ENCODE measurements at regions not wholly inside any gene's neighbourhood (a gene's known extent, or its start where the extent isn't known, plus 50 kb on each side); places are given as distances from the start of the nearest gene placed in this dataset.
"Not testable (repeated sequence)": the region's sequence is repeated elsewhere in the genome, so short reads cannot be mapped to it uniquely, and the experiment has no call there.

DNA sequence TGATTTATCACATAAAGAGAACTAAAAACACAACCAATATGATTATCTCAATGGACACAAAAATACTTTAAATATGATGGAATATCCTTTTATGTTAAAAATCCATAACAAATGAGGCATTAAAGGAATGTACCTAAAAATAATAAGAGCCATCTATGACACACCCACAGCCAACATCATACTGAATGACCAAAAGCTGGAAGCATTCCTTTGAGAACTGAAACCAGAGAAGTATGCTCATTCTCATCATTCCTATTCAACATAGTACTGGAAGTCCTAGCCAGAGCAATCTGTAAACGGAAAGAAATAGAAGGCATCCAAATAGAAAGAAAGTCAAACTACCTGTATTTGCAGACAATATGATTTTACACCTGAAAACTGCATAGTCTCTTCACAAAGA, 671.0 kb downstream of the SLITRK1 start:
- DNase-seq = no peak

DNA sequence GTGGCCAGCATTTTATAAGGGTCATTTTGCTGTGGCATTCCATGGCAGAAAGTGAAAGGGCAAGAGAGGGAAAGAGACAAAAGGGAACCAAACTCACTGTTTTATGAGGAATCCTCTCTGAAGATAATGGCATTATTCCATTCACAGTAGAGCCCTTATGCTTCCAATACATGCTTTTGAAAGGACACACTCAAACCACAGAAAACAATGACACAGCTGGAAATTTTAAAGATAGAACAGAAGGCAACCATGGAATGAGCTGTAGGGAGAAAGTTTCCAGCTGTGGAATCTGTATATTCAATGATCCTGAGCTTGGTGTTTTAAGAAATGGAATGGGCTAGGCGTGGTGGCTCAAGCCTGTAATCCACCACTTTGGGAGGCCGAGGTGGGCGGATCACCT, 677.4 kb downstream of the SLITRK1 start:
- no peak for DNase-seq

DNA sequence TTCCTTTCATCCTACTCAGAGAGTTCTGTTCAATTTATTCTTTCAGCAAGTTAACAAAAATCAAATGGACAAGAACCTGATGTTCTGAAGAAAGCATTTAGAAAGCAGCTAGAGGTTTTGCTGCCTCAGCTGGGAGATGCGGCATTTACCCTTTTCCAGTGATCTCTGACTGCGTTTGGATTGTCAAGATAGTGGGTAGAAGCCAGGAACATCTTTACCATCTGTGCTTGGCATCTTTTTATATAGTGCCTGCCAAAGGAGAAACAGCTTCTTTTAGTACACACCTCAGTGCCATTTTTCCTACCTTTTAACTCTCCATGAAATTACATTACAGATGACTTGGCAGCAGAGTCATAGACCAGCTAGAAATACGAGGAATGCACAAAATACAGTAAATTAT, 680.8 kb downstream of the SLITRK1 start:
- DNase-seq = no peak

GRCh38 chr13:83197316-83197715, 685.0 kb downstream of the SLITRK1 start:
- DNase-seq = no peak

DNA sequence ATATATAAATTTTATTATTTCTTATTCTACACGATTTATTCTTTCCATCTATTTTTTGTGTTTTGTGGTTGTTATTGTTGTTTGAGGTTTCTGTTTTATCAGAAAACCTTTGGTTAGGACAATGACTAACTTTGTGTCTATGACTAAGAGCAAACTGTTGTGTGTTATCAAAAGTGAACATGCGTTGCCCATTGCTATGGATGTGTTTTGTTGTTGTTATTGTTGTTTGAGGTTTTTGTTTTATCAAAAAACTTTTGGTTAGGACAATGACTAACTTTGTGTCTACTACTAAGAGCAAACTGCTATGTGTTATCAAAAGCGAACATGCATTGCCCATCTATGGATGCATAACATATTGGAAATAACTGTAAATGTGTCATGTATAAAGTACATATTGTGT, 692.3 kb downstream of the SLITRK1 start:
- no peak for DNase-seq

DNA sequence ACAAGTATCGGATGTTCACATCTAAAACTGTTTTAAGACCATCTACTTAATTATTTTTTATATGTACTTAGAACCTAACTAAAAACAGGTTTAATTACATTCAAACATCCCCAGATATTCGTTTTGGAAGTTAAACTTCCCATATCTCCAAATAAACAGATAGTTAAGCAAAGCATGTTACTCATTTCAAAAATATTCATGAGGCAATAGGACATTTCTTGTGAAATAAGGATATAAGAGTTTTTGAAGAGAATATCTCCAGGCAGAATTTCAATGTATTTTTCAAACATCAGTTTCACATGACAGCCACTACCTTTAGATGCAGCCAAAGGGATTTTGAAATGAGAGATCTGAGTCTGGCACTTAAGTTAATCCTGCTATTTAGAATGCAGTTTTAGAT, 697.5 kb downstream of the SLITRK1 start:
- DNase-seq = no peak

- DNase-seq = no peak
Observed at GRCh38 chr13:83184150-83184475, 698.2 kb downstream of the SLITRK1 start.

GRCh38 chr13:83183439-83184149, 698.7 kb downstream of the SLITRK1 start:
- no peak for DNase-seq

DNA sequence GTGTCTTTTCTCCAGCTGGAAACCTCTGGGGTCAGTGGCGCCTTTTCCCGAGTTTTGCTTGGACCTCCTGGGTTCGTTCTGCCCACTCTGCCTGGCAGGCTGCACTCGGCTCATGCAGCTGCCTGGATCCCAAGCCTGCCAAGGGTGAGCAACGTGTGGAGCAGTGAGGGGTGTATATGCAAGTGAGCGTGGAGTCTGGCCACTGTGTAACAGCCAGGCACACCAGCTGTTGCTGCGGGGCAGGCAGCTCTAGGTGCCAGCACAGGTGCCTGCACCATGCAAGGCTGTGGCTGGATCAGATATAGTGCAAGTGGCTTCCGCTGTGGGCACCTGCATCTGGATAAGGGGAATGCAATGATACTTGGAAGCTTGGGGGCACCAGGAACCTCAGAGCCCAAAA, 699.4 kb downstream of the SLITRK1 start:
- no peak for DNase-seq

DNA sequence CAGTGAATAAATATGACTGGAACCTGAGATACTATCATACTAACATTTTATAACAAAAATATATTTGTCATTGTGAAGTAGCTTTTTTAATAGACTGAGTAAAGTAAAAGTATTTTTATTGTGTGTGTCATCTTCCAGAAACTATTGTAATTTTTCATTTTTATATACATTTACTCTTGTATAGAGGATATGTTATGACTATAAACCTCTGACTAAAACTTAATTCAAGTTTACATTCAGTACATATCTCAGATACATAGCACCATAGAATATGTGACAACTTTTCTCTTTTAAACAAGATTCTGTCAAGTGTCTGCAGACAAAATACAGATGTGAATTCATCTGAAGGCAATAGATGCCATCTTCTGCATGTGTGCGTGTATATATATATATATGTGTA, 704.3 kb downstream of the SLITRK1 start:
- no peak for DNase-seq

GRCh38 chr13:83168590-83168989, 713.7 kb downstream of the SLITRK1 start:
- DNase-seq = no peak

- DNase-seq = no peak
Observed at GRCh38 chr13:83167203-83167602, 715.1 kb downstream of the SLITRK1 start.

- DNase-seq = no peak
Observed at GRCh38 chr13:83166550-83166949, 715.7 kb downstream of the SLITRK1 start.

GRCh38 chr13:83162493-83162892, 719.8 kb downstream of the SLITRK1 start:
- DNase-seq = no peak

DNA sequence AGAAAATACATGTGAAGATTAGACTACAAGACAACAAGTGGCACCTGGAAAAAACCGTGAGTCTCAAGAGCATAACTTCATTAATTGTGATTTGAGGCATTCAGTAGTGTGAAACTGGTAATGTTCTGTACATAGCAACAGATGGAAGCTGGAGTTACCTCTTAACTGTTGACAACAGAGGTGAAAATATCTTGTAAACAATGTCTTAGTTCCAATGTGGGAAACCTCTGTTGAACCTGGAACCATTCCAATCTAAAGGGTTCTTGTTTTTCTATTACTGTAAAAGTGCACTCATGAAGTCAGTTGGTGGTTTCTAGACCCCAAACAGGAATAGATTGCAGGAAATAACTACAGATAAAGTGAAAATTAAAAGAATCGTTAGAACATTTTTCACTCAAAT, 728.4 kb downstream of the SLITRK1 start:
- DNase-seq = no peak

DNA sequence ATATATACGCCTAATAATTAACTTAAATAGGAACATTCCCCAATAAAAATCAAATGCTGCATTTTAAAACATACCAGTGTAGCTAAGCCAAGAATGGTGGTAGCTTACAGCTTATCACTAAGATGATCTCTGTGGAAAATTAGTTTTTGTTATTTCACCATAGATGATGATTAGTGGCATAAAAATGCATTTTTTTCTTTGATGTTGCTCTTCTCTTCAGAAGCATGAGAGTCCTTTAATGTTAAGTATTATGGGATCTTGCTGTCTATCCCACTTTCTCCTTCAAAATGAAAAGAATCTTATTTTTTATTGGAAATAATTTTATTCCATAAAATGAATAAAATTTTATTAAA, 731.0 kb downstream of the SLITRK1 start:
- DNase-seq = no peak

DNA sequence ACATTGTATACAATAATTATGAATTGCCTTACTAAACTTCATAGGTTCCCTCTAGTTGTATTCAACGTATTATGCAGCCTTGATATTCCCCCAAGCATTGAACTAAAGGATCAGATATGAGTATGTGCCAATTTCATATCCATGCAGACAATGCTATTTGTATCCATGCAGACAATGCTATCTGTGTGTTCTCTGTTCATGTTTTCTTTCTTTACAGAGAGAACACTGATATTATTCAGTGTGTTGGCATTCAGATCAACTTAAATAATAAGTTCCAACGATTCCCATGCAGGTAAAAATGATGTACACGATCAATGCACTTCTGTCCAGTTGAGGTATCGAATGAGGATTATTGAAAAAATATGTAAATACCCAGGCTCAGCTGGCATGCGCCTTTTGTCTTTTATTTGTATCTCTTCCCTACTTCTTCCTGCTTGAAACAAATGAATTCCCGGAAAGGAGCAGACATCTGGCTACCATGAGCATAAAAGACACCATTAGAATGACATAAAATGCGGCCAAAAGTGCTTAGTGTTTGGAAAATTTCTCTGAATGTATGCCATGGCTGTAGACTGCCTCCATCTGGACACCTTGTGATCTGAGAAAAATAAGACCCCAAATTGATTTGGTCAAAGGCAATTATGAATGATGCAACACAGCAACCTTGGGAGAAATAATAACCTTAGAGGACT, 731.5 kb downstream of the SLITRK1 start:
- DNase-seq = no peak

DNA sequence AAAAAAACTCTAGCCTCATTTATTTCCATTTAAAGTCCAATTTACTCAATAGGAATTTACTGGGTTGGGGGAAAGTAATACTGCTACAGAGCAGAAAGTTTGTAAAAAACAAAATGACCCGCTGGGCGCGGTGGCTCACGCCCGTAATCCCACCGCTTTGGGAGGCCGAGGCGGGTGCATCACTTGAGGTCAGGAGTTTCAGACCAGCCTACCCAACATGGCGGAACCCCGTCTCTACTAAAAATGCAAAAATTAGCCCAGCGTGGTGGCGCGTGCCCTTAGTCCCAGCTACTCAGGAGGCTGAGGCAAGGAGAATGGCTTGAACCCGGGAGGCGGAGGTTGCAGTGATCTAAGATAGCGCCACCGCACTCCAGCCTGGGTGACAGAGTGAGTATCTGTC, 745.6 kb downstream of the SLITRK1 start:
- DNase-seq = no peak

DNA sequence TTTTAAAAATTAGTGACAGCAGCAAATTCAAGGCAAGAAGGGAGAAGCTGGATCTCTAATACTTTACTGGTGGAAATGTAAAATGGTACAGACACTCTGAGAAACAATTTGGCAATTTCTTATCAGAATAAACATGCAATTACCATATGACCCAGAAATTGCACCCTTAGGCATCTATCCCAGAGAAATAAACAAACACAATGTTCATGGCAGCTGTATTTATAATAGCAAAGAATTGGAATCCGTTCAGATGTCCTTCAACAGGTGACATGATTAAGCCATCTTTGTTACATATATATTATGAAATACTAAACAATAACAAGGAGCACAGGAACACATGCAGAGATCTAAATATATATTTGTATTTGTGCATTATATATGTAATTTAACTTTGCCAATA, 756.5 kb downstream of the SLITRK1 start:
- DNase-seq = no peak

DNA sequence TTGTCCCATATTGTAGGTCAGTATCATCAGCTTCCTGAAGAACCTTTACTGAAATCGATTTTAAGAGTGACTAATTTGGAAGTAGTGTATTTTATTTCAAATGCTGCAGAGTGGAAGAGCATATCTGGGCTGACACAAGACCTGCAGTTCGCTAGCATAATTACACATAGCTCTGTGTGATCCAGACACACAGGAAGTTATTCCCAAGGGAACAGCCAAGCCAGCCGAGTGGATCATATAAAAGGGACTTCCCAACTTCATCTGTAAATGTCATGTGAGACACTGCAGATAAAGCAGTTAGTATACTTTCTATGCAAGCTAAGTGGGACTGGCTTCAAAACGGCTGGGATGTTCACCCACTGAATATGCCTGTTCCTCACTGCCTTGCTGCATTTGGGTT, 760.4 kb downstream of the SLITRK1 start:
- DNase-seq = no peak

- no peak for DNase-seq
Observed at GRCh38 chr13:83117046-83117445, 765.2 kb downstream of the SLITRK1 start.

- not testable (repeated sequence) for DNase-seq
Observed at GRCh38 chr13:83101574-83102247, 780.6 kb downstream of the SLITRK1 start.

DNA sequence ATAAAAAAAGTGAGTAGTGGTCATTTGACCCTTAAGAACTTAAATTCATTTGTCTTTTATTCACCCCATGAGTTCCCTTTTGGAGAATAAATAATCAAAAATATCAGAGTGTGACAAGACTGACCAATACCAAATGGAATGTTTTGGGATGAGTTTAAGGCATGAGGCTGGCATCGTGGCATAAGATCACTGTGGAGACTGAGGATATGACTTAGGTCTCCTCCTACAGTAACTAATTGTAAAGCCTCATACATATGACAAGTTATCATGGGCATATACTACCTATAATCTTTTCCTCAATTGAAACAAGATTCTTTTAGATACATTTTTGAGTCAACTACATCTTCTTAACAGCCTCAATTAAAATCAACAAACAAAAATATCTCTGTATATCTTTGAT, 782.0 kb downstream of the SLITRK1 start:
- DNase-seq = no peak

DNA sequence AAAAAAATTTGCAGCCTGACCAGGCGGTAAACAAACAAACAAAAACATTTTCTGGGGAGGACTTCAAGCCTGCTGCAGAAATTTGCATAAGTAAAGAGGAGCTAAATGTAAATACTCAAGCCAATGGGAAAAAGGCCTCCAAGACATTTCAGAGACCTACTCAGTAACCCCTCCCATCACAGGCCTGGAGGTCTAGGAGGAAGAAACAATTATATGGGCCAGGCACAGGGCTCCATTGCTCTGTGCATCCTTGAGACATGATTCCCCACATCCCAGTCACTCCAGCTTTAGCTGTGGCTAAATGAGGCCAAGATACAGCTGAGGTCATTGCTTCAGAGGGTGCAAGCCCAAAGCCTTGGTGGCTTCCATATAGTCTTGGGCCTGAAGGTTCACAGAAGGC, 793.4 kb downstream of the SLITRK1 start:
- DNase-seq = no peak

GRCh38 chr13:83086948-83087347, 795.3 kb downstream of the SLITRK1 start:
- no peak for DNase-seq

Data from activated gamma-delta T cell (primary cell).